SK-N-MC (cell line): ENCODE measurements at regions not wholly inside any gene's neighbourhood (a gene's known extent, or its start where the extent isn't known, plus 50 kb on each side); places are given as distances from the start of the nearest gene placed in this dataset.

Experiments used
- EZH2 ChIP-seq: fragments of 200-600 bp; sonication (generic); IDR thresholded peaks from one replicate; pipeline ENCODE4 v1.6.1; 2017; ENCODE audit warnings: antibody characterized with exemption
- POLR2AphosphoS5 ChIP-seq: IDR thresholded peaks from 2 replicates; pipeline ENCODE4 v1.6.1; 2012; ENCODE audit warnings: mild to moderate bottlenecking, low read depth, low read length, borderline replicate concordance

GRCh38 chr11:126139111-126140091 is 72.0 kb downstream of the RPUSD4 start:
- TF ChIP-seq EZH2 = no peak
- peak; percentile 33; the same call in 1 of the 2 replicates for TF ChIP-seq POLR2AphosphoS5
